ENCODE measurements at regions not wholly inside any gene's neighbourhood (a gene's known extent, or its start where the extent isn't known, plus 50 kb on each side); places are given as distances from the start of the nearest gene placed in this dataset.
"Not testable (repeated sequence)": the region's sequence is repeated elsewhere in the genome, so short reads cannot be mapped to it uniquely, and the experiment has no call there.

- CTCF ChIA-PET, result no interaction called here
- POLR2A ChIA-PET, result no interaction called here
- Histone ChIP-seq H3K4me3 (ENCODE audit: low read depth, low read length) (no peak overlapping the region), H3K9me3 (ENCODE audit: control insufficient read depth, insufficient read depth, low read length) (no peaks in the 10 kb centered on the region), H3K27me3 (ENCODE audit: control insufficient read depth, insufficient read depth, low read length) (no peaks in the 10 kb centered on the region), H3K27ac (ENCODE audit: low read depth, low read length) (no peak overlapping the region)
- DNase-seq (ENCODE audit: low read depth, low spot score), result no peak
- no peak for TF ChIP-seq CTCF (IDR thresholded peaks at IDR 0.05; ENCODE audit: low read depth, low read length)
Measured at GRCh38 chr5:93954421-93955069, 213.1 kb upstream of the POU5F2 start.

GRCh38 chr5:93953442-93953841 is 212.0 kb upstream of the POU5F2 start:
- Histone ChIP-seq H3K27me3 (ENCODE audit: control insufficient read depth, insufficient read depth, low read length) (no peaks in the 10 kb centered on the region), H3K27ac (ENCODE audit: low read depth, low read length) (no peak overlapping the region), H3K4me3 (ENCODE audit: low read depth, low read length) (no peak overlapping the region), H3K9me3 (ENCODE audit: control insufficient read depth, insufficient read depth, low read length) (no peaks in the 10 kb centered on the region)
- DNase-seq (ENCODE audit: low read depth, low spot score), result no peak
- no peak for TF ChIP-seq CTCF (IDR thresholded peaks at IDR 0.05; ENCODE audit: low read depth, low read length)
- POLR2A ChIA-PET, result no interaction called here
- CTCF ChIA-PET, result no interaction called here

- Histone ChIP-seq H3K27me3 (ENCODE audit: control insufficient read depth, insufficient read depth, low read length) (no peaks in the 10 kb centered on the region), H3K4me3 (ENCODE audit: low read depth, low read length) (no peak overlapping the region), H3K27ac (ENCODE audit: low read depth, low read length) (no peak overlapping the region), H3K9me3 (ENCODE audit: control insufficient read depth, insufficient read depth, low read length) (no peaks in the 10 kb centered on the region)
- POLR2A ChIA-PET, result no interaction called here
- no peak for DNase-seq (ENCODE audit: low read depth, low spot score)
- no peak for TF ChIP-seq CTCF (IDR thresholded peaks at IDR 0.05; ENCODE audit: low read depth, low read length)
- CTCF ChIA-PET, result interaction anchor here (1.0 kb wide), 1 partner anchor 796 kb away, joined by 3 read pairs; no protein-coding TSS in a partner anchor
Measured at GRCh38 chr5:93941897-93942296, 200.5 kb upstream of the POU5F2 start.

GRCh38 chr5:93933269-93933668 is 191.9 kb upstream of the POU5F2 start:
- DNase-seq (ENCODE audit: low read depth, low spot score); H3K4me3 ChIP-seq (ENCODE audit: low read depth, low read length); H3K9me3 ChIP-seq (ENCODE audit: control insufficient read depth, insufficient read depth, low read length); H3K27me3 ChIP-seq (ENCODE audit: control insufficient read depth, insufficient read depth, low read length); CTCF ChIA-PET; POLR2A ChIA-PET; H3K27ac ChIP-seq (ENCODE audit: low read depth, low read length): not testable (repeated sequence)

- POLR2A ChIA-PET, result no interaction called here
- no peak for TF ChIP-seq CTCF (IDR thresholded peaks at IDR 0.05; ENCODE audit: low read depth, low read length)
- CTCF ChIA-PET, result interaction anchor here (1.2 kb wide), 1 partner anchor 808 kb away, joined by 3 read pairs; no protein-coding TSS in a partner anchor
- no peak overlapping the region for H3K4me3 ChIP-seq (ENCODE audit: low read depth, low read length)
- H3K27me3 ChIP-seq (ENCODE audit: control insufficient read depth, insufficient read depth, low read length), result no peaks in the 10 kb centered on the region
- H3K27ac ChIP-seq (ENCODE audit: low read depth, low read length), result no peak overlapping the region
- H3K9me3 ChIP-seq (ENCODE audit: control insufficient read depth, insufficient read depth, low read length), result no peaks in the 10 kb centered on the region
- no peak for DNase-seq (ENCODE audit: low read depth, low spot score)
Measured at GRCh38 chr5:93930098-93930497, 188.7 kb upstream of the POU5F2 start.
